ENCODE measurements at regions not wholly inside any gene's neighbourhood (a gene's known extent, or its start where the extent isn't known, plus 50 kb on each side); places are given as distances from the start of the nearest gene placed in this dataset.

- DNase-seq (ENCODE audit: low read depth, low spot score), result no peak
- H3K4me3 ChIP-seq (ENCODE audit: low read length), result no peak overlapping the region
These were observed 166.2 kb downstream of the SNX10 start for GRCh38 chr7:26457696-26458327.

GRCh38 chr7:26458466-26459145, 166.9 kb downstream of the SNX10 start:
- no peak overlapping the region for H3K4me3 ChIP-seq (ENCODE audit: low read length)
- DNase-seq (ENCODE audit: low read depth, low spot score), result no peak

- DNase-seq (ENCODE audit: low read depth, low spot score), result no peak
- no peak overlapping the region for H3K4me3 ChIP-seq (ENCODE audit: low read length)
These were observed 168.0 kb downstream of the SNX10 start for GRCh38 chr7:26459540-26460193.

- DNase-seq (ENCODE audit: low read depth, low spot score), result no peak
- H3K4me3 ChIP-seq (ENCODE audit: low read length), result no peak overlapping the region
These were observed 168.9 kb downstream of the SNX10 start for GRCh38 chr7:26460351-26461085.

GRCh38 chr7:26461518-26461917, 169.9 kb downstream of the SNX10 start:
- no peak for DNase-seq (ENCODE audit: low read depth, low spot score)
- H3K4me3 ChIP-seq (ENCODE audit: low read length), result no peak overlapping the region

- H3K4me3 ChIP-seq (ENCODE audit: low read length), result no peak overlapping the region
These were observed 174.3 kb downstream of the SNX10 start for GRCh38 chr7:26466007-26466406.

GRCh38 chr7:26467104-26467503, 175.4 kb downstream of the SNX10 start:
- DNase-seq (ENCODE audit: low read depth, low spot score), result no peak
- H3K4me3 ChIP-seq (ENCODE audit: low read length), result no peak overlapping the region

More at GRCh38 chr7:26466007-26466406, 174.3 kb downstream of the SNX10 start:
- no peak for DNase-seq (ENCODE audit: low read depth, low spot score)

- H3K4me3 ChIP-seq (ENCODE audit: low read length), result no peak overlapping the region
- DNase-seq (ENCODE audit: low read depth, low spot score), result no peak
These were observed 175.9 kb downstream of the SNX10 start for GRCh38 chr7:26467541-26467940.

- no peak overlapping the region for H3K4me3 ChIP-seq (ENCODE audit: low read length)
- DNase-seq (ENCODE audit: low read depth, low spot score), result no peak
These were observed 177.0 kb downstream of the SNX10 start for GRCh38 chr7:26468625-26469024.

GRCh38 chr7:26469188-26469587, 177.5 kb downstream of the SNX10 start:
- H3K4me3 ChIP-seq (ENCODE audit: low read length), result no peak overlapping the region
- DNase-seq (ENCODE audit: low read depth, low spot score), result no peak

- no peak for DNase-seq (ENCODE audit: low read depth, low spot score)
- no peak overlapping the region for H3K4me3 ChIP-seq (ENCODE audit: low read length)
These were observed 179.0 kb downstream of the SNX10 start for GRCh38 chr7:26470691-26471090.

- no peak overlapping the region for H3K4me3 ChIP-seq (ENCODE audit: low read length)
- DNase-seq (ENCODE audit: low read depth, low spot score), result no peak
These were observed 179.8 kb downstream of the SNX10 start for GRCh38 chr7:26471306-26472075.

GRCh38 chr7:26472971-26473370, 181.3 kb downstream of the SNX10 start:
- H3K4me3 ChIP-seq (ENCODE audit: low read length), result no peak overlapping the region
- DNase-seq (ENCODE audit: low read depth, low spot score), result no peak

GRCh38 chr7:26476271-26476670, 184.6 kb downstream of the SNX10 start:
- H3K4me3 ChIP-seq (ENCODE audit: low read length), result no peak overlapping the region
- DNase-seq (ENCODE audit: low read depth, low spot score), result no peak

- no peak for DNase-seq (ENCODE audit: low read depth, low spot score)
- H3K4me3 ChIP-seq (ENCODE audit: low read length), result no peak overlapping the region
These were observed 185.8 kb downstream of the SNX10 start for GRCh38 chr7:26477381-26477990.

GRCh38 chr7:26478550-26478949, 186.9 kb downstream of the SNX10 start:
- no peak for DNase-seq (ENCODE audit: low read depth, low spot score)

GRCh38 chr7:26479581-26479980, 187.9 kb downstream of the SNX10 start:
- DNase-seq (ENCODE audit: low read depth, low spot score), result no peak
- no peak overlapping the region for H3K4me3 ChIP-seq (ENCODE audit: low read length)

More at GRCh38 chr7:26478550-26478949, 186.9 kb downstream of the SNX10 start:
- H3K4me3 ChIP-seq (ENCODE audit: low read length), result no peak overlapping the region

- H3K4me3 ChIP-seq (ENCODE audit: low read length), result no peak overlapping the region
- peak; percentile 22 for DNase-seq (ENCODE audit: low read depth, low spot score)
These were observed 188.5 kb downstream of the SNX10 start for GRCh38 chr7:26480156-26480555.

- no peak overlapping the region for H3K4me3 ChIP-seq (ENCODE audit: low read length)
- no peak for DNase-seq (ENCODE audit: low read depth, low spot score)
These were observed 191.3 kb downstream of the SNX10 start for GRCh38 chr7:26482927-26483326.
